Kidney (tissue), 13 donors: ENCODE measurements at regions not wholly inside any gene's neighbourhood (a gene's known extent, or its start where the extent isn't known, plus 50 kb on each side); places are given as distances from the start of the nearest gene placed in this dataset.
"Not testable (repeated sequence)": the region's sequence is repeated elsewhere in the genome, so short reads cannot be mapped to it uniquely, and the experiment has no call there.

Source experiments
- DNase-seq, 5 donors: peaks; one replicate each; pipeline ENCODE4 v3.0.0-alpha.2; 2013 to 2020
- FAIRE-seq: peaks from 2 replicates; lab custom pipeline; 2012; peaks lifted over from hg19 to GRCh38; lab: Jason Lieb, UNC
- H3K27ac ChIP-seq, 2 donors: one replicate each; pipeline ENCODE4 v1.7.0; 2013; ENCODE audit warnings: low read depth in 2 of 2, low read length in 2 of 2, inconsistent platforms in 1 of 2
- H3K27me3 ChIP-seq: one replicate; pipeline ENCODE4 v1.7.1; 2013; ENCODE audit warnings: low read length, inconsistent platforms; ENCODE audit not compliant: control insufficient read depth, insufficient read depth
- H3K36me3 ChIP-seq, 3 donors: one replicate each; pipeline versions ENCODE4 v1.7.0 to v1.7.1; 2013; ENCODE audit warnings: low read length in 3 of 3, control low read depth in 1 of 3, inconsistent platforms in 1 of 3; ENCODE audit not compliant: insufficient read depth in 3 of 3, control insufficient read depth in 2 of 3
- H3K4me1 ChIP-seq, 3 donors: one replicate each; pipeline versions ENCODE4 v1.7.0 to v1.7.1; 2013; ENCODE audit warnings: low read length in 3 of 3, inconsistent platforms in 1 of 3, low read depth in 1 of 3; ENCODE audit not compliant: control insufficient read depth in 2 of 3, insufficient read depth in 2 of 3
- H3K4me3 ChIP-seq, 3 donors: one replicate each; pipeline versions ENCODE4 v1.7.0 to v1.8.1; 2013; ENCODE audit warnings: low read length in 3 of 3, control low read depth in 1 of 3, inconsistent platforms in 1 of 3
- H3K9ac ChIP-seq, 3 donors: one replicate each; pipeline versions ENCODE4 v1.7.0 to v1.7.1; 2013; ENCODE audit warnings: low read length in 3 of 3, control low read depth in 1 of 3, inconsistent platforms in 1 of 3
- H3K9me3 ChIP-seq, 3 donors: one replicate each; pipeline versions ENCODE4 v1.7.0 to v1.7.1; 2013; ENCODE audit warnings: low read length in 3 of 3, control low read depth in 1 of 3, inconsistent platforms in 1 of 3; ENCODE audit not compliant: control insufficient read depth in 2 of 3, insufficient read depth in 1 of 3
- CTCF ChIP-seq: IDR thresholded peaks from 3 replicates; pipeline ENCODE4 v1.5.1; 2012; ENCODE audit warnings: mild to moderate bottlenecking, moderate library complexity, borderline replicate concordance; ENCODE audit not compliant: insufficient read depth; ENCODE audit errors: extremely low read depth
- intact Hi-C: fragments of 100-400 bp; cut with DNase I; formaldehyde crosslinking; loops from one replicate; pipeline ENCODE4 v1.11.1; 2022
- donor health status: control.
- donor health status: control.
- donor health status: control.
- donor health status: control.
- donor health status: control.
- donor health status: DM: yes; HTN: yes; CAD: no.
- donor health status: Normal renal cell carcinoma (clear cell type).

DNA sequence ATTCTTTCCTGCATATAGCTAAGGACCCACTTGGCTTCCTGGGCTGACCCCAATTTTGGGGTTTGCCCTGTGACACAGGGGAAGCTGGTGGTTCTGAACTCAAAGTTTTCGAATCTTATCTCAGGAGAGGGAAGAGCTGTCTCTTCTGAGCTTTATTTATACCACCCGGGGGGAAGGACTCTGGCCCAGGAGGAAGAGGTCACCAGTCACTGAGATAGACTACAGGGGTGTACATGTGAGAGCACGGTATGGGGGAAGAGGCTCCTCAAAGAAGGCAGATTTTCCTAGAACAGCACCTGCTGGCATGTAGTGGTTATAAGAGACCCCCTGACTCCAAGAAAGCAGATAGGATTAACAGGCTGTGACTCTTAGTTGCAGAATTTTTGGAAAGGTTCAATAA, 101.8 kb upstream of the ELMO1 start:
- FAIRE-seq: no peak
- H3K27me3 ChIP-seq: no peaks in the 10 kb centered on the region
- TF ChIP-seq CTCF: no peak
- DNase-seq: no peak
- no peaks in the 10 kb centered on the region for H3K36me3 ChIP-seq
- no peak overlapping the region for H3K4me3 ChIP-seq
- intact Hi-C loops: no loop called here
- no peak overlapping the region for H3K27ac ChIP-seq
- peaks cover 0 to 5% (median 0%) of the 10 kb centered on the region in 3 donors for H3K4me1 ChIP-seq
- H3K9me3 ChIP-seq: no peaks in the 10 kb centered on the region
- no peak overlapping the region for H3K9ac ChIP-seq

- Histone ChIP-seq H3K27ac (no peak overlapping the region), H3K9me3 (no peaks in the 10 kb centered on the region), H3K4me1 (peaks cover 0 to 5% (median 0%) of the 10 kb centered on the region in 3 donors), H3K27me3 (no peaks in the 10 kb centered on the region), H3K4me3 (no peak overlapping the region), H3K9ac (no peak overlapping the region), H3K36me3 (no peaks in the 10 kb centered on the region)
- intact Hi-C loops: no loop called here
- FAIRE-seq: no peak
- no peak for DNase-seq
- no peak for TF ChIP-seq CTCF
Measured at GRCh38 chr7:37550872-37551271, 102.2 kb upstream of the ELMO1 start.

DNA sequence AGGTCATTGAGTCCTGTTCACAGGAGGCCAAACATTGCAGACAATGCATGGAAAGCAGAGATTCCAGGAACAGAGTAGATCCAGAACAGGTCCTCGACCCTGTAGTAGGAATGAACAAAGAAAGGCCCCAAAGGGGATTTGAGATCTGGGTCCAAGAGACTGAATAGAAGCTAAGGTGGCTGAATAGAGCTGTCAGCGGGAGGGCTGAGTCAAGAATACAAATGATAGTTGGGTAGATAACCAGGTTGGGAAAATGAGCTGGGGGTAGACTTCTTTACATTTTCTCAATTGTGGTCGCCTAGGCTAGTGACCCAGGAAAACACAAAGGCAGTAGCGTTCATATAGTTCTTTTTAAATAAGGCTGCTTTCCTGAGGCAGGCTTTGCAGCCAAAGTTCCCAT, 103.4 kb upstream of the ELMO1 start:
- no peak for FAIRE-seq

DNA sequence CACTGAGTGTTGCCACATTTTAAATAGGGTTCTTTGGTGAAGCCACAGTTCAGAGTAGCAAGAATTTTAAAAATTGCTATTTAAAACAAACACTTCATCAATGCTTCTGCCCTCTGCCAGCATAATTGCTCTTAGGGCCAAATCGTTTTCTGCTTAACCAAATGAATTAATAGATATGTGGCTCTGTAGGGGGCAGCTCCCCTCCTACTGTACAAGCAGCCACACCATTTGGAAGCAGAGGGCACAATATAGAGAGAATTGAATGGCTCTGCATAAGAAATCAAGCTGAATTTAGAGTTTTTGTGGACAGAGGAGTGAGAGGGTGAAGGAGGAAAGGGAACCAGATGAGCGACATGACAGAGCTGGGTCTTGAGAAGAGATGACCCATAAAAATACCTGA, 103.8 kb upstream of the ELMO1 start:
- H3K27me3 ChIP-seq, H3K4me3 ChIP-seq, H3K27ac ChIP-seq, intact Hi-C loops, H3K36me3 ChIP-seq, H3K9ac ChIP-seq, H3K4me1 ChIP-seq, DNase-seq, H3K9me3 ChIP-seq, FAIRE-seq: not testable (repeated sequence)

More for the DNA sequence above, 103.4 kb upstream of the ELMO1 start:
- peaks cover 0 to 5% (median 0%) of the 10 kb centered on the region in 3 donors for H3K4me1 ChIP-seq
- intact Hi-C loops: no loop called here
- no peak for DNase-seq
- H3K36me3 ChIP-seq: no peaks in the 10 kb centered on the region
- H3K9ac ChIP-seq: no peak overlapping the region
- no peak for TF ChIP-seq CTCF
- no peak overlapping the region for H3K4me3 ChIP-seq
- no peaks in the 10 kb centered on the region for H3K9me3 ChIP-seq
- H3K27me3 ChIP-seq: no peaks in the 10 kb centered on the region
- no peak overlapping the region for H3K27ac ChIP-seq
